ENCODE measurements at regions not wholly inside any gene's neighbourhood (a gene's known extent, or its start where the extent isn't known, plus 50 kb on each side); places are given as distances from the start of the nearest gene placed in this dataset.

DNA sequence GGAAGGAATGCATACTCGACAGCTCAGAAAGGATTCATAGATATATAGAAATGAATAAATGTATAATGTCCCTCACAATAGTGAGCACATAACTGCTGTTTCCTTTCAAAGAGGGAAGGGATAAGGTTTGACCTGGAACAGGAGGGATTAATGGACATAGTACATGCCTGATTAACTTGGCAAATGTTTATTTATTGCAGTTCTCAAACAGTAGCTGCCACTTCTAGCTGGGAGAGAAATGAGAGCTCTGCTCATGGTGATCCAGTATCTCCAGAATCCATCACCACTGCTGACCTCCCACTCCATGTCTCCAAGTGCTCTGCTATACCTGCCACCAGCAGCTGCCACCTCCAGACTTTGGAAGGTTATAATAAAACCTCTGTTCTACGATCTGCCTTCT lies 108.1 kb downstream of the LRIG3 start:
- Mint-ChIP-seq H3K4me1 (ENCODE audit: low read depth) (no peaks in the 10 kb centered on the region), H3K27ac (no peak overlapping the region)
- DNase-seq, result no peak

DNA sequence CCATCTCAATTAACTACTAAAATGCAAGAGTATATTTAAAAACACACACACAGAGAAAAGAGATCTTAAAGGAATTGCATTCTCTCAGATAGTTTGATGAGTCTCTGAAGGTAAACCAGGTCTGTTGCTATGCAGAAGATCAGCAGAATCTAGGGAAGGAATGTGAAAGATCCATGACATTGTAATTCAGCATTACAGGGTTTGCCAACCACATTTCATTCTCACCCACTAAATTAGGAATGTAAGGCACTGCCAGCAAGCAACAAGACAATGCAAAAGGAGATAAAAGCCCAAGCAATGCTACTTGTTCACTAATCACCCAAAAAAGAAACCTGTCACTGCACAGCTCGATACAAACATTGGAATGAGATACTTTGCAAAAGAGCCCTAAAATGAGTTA lies 106.3 kb downstream of the LRIG3 start:
- Mint-ChIP-seq H3K4me3 (no peak overlapping the region), H3K36me3 (ENCODE audit: low read depth) (no peaks in the 10 kb centered on the region), H3K4me1 (ENCODE audit: low read depth) (no peaks in the 10 kb centered on the region), H3K27ac (no peak overlapping the region), H3K9me3 (no peaks in the 10 kb centered on the region), H3K27me3 (no peaks in the 10 kb centered on the region)
- no peak for DNase-seq

More for the DNA sequence above, 108.1 kb downstream of the LRIG3 start:
- H3K36me3 Mint-ChIP-seq (ENCODE audit: low read depth), result no peaks in the 10 kb centered on the region
- no peak overlapping the region for H3K4me3 Mint-ChIP-seq
- no peaks in the 10 kb centered on the region for H3K9me3 Mint-ChIP-seq
- H3K27me3 Mint-ChIP-seq, result no peaks in the 10 kb centered on the region

DNA sequence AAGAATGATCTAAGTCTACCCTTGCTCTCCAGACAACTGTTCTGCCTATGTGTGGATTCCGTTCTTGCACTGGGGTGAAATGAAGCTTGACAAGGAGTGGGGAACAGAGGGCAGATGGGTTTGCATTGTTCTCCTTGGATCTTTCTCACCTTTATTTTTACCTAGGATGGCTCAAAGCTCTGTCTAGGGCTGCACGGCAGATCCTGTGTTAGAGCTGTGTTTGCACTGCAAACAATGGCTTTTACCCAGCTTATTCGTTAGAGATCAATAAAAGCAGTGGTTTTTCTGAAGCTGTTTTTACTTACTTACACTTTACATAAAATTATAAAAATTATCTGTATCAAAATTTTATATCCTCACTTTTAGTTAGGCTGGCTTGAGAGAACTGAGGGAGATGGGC lies 105.1 kb downstream of the LRIG3 start:
- Mint-ChIP-seq H3K27me3 (no peaks in the 10 kb centered on the region), H3K36me3 (ENCODE audit: low read depth) (no peaks in the 10 kb centered on the region), H3K4me3 (no peak overlapping the region), H3K27ac (no peak overlapping the region), H3K9me3 (no peaks in the 10 kb centered on the region), H3K4me1 (ENCODE audit: low read depth) (no peaks in the 10 kb centered on the region)
- DNase-seq, result no peak

- Mint-ChIP-seq H3K4me1 (ENCODE audit: low read depth) (no peaks in the 10 kb centered on the region), H3K4me3 (no peak overlapping the region), H3K9me3 (peaks cover 3% of the 10 kb centered on the region), H3K36me3 (ENCODE audit: low read depth) (no peaks in the 10 kb centered on the region), H3K27me3 (no peaks in the 10 kb centered on the region), H3K27ac (no peak overlapping the region)
- no peak for DNase-seq
Measured at GRCh38 chr12:58818546-58818945, 101.8 kb downstream of the LRIG3 start.

GRCh38 chr12:58819345-58819744 lies 101.0 kb downstream of the LRIG3 start:
- DNase-seq, result no peak
- Mint-ChIP-seq H3K4me1 (ENCODE audit: low read depth) (no peaks in the 10 kb centered on the region), H3K36me3 (ENCODE audit: low read depth) (no peaks in the 10 kb centered on the region), H3K27ac (no peak overlapping the region), H3K4me3 (no peak overlapping the region), H3K27me3 (no peaks in the 10 kb centered on the region), H3K9me3 (peaks cover 3% of the 10 kb centered on the region)

- DNase-seq, result no peak
- Mint-ChIP-seq H3K4me3 (no peak overlapping the region), H3K27ac (no peak overlapping the region), H3K9me3 (peaks cover 3% of the 10 kb centered on the region), H3K4me1 (ENCODE audit: low read depth) (no peaks in the 10 kb centered on the region), H3K27me3 (no peaks in the 10 kb centered on the region), H3K36me3 (ENCODE audit: low read depth) (no peaks in the 10 kb centered on the region)
Measured at GRCh38 chr12:58819985-58820384, 100.3 kb downstream of the LRIG3 start.

All from activated T-cell treated with anti-CD3 and anti-CD28 coated beads, Interleukin-2, amount 50 U/mL, for 24 hours (primary cell).